ENCODE measurements at regions not wholly inside any gene's neighbourhood (a gene's known extent, or its start where the extent isn't known, plus 50 kb on each side); places are given as distances from the start of the nearest gene placed in this dataset.

DNA sequence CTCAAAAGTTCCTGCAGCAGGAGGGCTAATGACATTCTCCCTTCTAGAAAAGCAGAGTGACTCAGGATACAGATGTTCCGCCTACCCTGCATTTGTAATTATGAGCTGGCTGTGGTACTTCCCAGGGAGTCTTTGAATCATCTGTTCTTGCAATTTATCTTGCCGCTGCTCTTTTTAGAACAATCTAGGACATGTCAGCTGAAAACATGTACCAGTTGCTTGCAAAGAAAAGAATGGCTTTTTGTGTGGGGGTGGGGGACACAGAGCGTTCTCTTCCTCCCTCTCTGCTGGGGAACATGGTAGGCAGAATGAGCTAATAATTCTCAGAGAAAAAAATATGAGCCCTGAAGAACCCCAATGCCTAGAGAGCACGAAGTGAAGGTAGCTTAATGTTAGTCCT is 51.7 kb upstream of the TUT7 start:
- TF ChIP-seq, protein P1, sequence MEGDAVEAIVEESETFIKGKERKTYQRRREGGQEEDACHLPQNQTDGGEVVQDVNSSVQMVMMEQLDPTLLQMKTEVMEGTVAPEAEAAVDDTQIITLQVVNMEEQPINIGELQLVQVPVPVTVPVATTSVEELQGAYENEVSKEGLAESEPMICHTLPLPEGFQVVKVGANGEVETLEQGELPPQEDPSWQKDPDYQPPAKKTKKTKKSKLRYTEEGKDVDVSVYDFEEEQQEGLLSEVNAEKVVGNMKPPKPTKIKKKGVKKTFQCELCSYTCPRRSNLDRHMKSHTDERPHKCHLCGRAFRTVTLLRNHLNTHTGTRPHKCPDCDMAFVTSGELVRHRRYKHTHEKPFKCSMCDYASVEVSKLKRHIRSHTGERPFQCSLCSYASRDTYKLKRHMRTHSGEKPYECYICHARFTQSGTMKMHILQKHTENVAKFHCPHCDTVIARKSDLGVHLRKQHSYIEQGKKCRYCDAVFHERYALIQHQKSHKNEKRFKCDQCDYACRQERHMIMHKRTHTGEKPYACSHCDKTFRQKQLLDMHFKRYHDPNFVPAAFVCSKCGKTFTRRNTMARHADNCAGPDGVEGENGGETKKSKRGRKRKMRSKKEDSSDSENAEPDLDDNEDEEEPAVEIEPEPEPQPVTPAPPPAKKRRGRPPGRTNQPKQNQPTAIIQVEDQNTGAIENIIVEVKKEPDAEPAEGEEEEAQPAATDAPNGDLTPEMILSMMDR (IDR thresholded peaks at IDR 0.05) = no peak
- TF ChIP-seq EZH2 (IDR thresholded peaks at IDR 0.05; ENCODE audit: borderline replicate concordance, insufficient read depth, low read depth, low read length, poor library complexity, severe bottlenecking) = no peak
